ENCODE measurements at regions not wholly inside any gene's neighbourhood (a gene's known extent, or its start where the extent isn't known, plus 50 kb on each side); places are given as distances from the start of the nearest gene placed in this dataset.

DNA sequence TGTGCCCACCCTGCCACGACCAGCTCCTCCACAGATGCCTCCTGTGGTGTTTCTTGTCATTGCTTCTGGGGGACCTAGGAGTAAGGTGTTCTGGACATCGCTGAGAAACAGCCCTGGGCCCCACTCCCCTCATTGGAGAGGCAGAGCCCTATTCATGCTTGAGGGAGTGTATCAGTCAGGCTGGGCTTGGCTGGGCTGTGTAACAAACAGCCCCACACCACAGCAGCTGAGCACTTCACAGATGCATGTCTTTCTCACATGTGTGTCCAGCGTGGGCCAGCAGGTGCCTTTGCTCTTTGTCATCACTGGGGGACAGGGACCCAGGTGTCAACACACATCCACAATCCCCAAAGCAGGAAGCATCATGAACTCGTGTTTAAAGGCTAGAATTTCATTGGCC is 65.1 kb upstream of the FBRSL1 start:
- no peak for DNase-seq (ENCODE audit: low spot score)

DNA sequence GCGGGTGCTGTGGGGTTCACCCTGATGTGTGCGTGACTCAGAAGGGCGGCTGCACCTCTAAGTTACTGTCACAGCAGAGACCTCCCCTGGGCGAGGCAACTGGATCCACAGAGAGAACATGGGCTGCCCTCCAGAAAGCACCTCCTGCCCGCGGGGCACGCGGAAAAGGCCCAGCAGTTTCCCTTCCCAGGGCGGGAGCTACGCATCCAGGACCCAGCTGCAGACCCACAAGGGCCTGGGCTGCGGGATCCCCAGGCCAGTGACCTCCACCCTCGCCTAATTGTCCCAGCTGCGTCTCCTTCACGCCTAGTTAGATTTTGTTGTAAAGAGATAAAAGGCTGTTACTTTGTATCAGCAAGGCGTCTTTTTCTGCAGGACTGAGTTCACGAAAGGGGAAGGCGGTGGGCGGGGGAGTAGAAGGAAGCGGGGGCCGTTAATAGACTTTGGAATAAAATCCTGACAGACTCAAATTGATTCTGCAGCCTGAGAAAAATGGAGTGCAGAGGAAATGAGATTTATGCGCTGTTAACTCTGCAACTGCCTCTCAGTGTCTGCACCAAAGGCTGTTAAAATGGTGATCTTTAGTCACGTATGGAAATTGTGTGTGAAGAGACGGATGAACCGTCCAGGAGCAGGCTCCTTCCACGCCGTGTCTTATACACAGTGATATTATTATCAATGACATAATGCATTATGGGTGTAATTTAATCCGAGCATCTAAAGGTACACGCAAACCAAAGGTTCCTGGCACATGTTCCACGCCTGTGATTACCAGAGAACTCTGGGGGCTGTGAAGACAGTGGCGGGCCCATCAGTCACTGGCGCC is 65.9 kb upstream of the FBRSL1 start:
- no peak for DNase-seq (ENCODE audit: low spot score)

DNA sequence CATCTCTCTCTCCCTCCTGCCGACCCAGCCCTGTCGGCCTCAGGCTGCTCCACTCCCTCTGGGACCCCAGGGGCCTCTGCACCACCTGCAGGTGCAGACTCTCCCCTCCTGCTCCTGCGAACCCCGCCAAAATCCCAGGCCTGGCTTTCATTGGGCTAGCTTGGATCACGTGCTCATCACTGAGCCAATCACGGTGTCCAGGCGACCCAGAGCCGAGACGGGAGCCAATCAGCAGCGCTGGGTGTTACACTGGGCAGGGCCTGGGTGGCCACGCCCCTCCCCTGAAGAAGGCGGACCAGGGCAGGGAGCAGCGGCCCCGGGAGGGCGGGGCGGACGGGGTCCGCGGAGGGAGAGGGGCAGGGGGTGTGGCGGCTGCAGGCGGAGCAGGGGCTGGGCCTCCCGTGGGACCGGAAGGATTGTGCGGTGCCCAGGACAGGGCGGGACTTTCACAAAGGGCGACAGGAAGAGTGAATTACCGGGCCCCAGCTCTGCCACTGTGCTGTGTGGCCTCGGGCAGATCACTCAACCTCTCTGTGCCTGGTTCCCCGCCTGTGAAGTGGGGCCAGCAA is 66.6 kb upstream of the FBRSL1 start:
- no peak for DNase-seq (ENCODE audit: low spot score)

DNA sequence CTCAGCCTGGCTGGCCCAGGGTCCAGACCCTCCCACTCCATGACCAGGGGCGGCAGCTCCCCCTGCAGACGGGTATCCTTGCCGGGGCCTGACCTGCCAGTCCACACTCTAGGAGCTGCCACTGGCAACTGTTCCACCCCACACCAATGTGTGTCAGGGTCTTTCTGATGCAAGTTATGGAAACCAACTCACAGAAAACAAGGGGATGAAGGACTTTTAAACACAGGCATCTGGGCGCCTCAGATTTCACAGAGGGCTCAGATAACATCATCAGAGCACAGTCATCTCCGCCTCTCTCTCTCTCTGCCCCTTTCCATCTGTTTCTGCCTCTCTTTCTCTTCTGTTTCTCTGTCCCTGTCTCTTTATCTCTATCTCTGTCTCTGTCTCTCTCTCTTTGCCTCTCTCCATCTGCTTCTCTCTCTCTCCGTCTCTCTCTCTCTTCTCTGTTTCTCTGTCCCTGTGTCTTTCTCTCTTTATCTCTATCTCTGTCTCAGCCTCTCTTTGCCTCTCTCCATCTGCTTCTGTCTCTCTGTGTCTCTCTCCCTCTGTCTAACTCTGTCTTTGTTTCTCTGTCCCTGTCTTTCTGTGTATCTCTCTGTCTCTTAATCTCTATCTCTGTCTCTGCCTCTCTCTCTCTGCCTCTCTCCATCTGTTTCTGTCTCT is 67.4 kb upstream of the FBRSL1 start:
- no peak for DNase-seq (ENCODE audit: low spot score)

DNA sequence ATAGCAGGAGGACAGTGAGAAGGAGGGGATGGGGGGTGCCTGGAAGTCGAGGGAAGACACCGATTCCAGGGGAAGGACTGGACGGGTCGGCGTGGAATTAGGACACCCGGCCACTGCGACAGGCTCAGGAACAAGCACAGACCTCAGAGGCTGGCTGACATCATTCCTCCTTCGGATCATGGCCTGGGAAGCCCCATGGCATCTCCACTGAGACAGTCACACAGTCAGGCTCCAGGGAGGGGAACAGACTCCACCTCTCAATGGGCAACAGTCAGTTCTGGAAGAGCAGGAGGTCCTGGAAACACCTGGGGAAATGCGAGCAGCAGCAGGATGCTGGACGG is 67.9 kb upstream of the FBRSL1 start:
- no peak for DNase-seq (ENCODE audit: low spot score)

DNA sequence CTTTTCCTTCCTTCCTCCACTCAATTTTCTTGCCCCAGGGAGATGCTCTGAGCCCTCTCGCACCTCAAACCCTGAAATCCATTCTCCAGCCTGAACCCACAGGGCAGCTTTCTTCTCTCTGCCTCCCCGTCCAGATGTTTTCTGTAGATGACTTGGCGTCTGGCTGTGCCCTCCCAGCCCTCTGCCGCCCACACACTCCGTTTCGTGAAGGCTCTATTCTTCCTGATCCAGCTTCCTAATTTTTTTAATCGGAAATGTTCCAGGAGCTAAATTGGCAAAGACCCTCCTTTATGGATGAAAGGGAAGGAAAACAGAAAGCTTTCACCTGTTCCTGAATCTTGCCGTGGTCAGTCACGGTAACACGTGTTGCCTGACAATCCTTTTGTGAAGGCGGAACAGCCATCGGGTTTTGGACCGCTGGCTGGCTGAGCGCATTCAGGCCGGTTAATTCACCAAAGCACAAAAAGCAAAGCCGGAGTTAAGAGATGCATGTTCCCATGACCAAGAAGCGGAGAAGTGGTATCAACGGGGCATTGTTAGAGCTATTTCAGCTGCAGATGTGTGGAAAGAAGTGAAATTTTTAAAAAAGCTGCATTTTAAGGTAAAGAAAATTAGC is 70.2 kb upstream of the FBRSL1 start:
- no peak for DNase-seq (ENCODE audit: low spot score)

DNA sequence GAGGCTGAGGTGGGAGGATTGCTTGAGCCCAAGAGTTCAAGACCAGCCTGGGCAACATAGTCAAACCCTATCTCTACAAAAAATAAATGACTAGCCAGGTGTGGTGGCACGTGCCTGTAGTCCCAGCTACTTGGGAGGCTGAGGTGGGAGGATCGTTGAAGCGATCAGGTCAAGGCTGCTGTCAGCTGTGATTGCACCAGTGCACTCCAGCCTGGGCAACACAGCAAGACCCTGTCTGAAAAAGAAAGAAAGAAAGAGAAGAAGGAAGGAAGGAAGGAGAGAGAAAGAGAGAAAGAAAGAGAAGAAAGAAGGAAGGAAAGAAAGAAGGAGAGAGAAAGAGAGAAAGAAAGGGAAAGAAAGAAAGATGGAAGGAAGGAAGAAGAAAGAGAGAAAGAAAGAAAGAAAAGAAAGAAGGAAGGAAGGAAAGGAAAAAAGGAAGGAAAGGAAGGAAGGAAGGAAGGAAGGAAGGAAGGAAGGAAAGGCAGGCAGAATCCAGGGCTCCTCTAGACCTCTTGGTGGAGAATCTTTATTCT is 71.5 kb upstream of the FBRSL1 start:
- no peak for DNase-seq (ENCODE audit: low spot score)

DNA sequence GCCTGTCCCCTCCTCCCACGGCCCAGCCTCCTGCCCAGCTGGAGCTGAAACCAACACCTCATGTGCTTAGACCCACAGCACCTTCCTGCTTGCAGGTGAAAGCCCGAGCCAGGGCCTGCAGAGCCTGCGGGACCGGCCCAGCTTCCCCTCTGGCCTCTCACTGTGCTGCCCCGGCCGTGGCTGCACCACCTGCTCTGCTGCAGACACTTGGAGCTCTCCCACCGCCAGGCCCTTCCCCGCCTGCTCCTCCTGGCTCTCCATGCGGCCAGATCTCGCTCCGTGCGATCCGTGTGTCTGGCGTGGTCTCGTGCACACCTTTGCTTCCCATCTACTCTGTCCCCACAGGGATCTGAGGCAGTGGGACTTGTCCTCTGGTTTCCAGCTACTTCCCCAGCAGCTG is 72.2 kb upstream of the FBRSL1 start:
- DNase-seq (ENCODE audit: low spot score) = no peak

DNA sequence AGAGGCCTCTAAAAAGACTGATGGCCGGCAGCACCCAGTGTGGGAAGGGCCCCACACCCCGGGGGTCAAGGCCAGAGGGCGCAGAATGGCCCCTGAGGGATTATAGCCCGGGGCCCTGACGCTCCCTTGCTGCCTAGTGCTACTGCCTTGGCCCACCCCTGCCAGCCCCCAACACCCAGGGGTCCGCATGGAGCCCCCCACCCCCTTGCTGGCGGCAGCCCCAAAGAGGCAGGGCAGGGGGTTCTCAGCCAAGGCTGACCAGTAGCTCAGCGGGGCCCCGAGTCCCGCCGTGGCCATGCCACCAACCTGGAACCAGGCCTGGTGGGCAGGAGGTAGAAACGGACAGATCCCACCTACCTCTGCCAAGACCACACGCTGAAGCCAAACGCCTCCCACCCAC is 73.1 kb upstream of the FBRSL1 start:
- DNase-seq (ENCODE audit: low spot score) = no peak

DNA sequence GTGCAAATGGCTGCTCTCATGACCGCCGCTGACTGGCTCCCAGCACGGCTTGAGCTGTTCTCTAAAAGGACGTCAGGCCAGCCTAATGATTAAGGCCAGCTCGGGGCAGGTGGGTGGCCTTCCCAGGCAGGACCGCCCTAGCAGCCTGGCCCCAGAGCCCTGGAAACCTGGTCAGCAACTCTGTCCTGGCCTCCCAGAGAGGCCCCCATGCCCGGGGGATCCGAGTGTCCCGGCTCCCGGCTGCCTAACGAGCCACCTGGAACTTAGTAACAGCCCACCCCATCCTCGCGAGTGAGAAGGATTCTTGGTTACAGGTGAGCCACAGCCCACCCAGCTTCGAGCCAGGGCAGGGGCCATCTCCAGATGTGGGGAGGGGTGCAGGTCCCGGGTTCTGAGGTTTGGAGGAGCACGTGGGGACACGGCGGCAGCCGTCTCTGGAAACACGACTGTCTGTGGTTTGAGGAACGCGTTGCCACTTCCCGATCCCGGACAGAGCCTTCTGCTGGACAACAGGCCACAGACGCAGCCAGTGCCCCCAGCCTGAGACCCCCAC is 73.8 kb upstream of the FBRSL1 start:
- DNase-seq (ENCODE audit: low spot score) = no peak

DNA sequence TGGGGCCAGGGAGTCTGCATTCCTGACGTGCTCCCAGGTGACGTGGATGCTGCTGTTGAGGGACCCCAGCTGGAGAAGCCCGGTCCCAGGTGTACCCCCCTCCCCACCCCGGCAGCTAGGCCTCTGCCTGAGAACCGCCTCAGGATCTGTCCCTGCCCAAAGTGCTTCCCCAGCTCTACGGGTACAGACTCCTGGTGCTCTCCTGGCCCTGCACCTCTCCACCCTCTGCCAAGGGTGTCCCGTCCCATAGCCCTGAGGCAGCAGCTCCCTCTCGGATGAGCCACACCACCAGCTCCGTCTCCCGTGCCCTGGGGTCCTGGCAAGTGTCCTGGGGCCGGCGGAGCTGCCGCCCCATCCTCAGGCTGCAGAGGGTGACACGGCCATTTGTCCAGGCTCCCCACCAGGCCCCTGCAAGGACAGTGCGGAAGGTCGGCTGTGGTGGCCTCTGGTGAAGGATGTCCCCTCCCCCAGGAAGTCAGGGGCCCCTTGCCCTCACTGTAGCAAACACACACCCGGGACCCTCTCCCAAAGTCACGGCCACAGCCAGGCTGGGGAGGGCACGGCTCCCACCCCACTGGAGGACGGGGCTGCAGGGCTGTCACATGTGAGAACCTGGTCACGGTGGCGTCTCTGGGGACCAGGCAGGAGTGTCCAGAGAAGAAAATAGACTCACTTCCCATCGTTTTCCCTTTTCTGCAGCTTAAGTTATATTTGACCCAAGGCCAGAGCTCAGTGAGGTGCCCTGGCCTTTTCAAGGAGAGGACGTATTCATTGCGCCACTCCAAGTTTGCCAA is 74.4 kb upstream of the FBRSL1 start:
- no peak for DNase-seq (ENCODE audit: low spot score)

DNA sequence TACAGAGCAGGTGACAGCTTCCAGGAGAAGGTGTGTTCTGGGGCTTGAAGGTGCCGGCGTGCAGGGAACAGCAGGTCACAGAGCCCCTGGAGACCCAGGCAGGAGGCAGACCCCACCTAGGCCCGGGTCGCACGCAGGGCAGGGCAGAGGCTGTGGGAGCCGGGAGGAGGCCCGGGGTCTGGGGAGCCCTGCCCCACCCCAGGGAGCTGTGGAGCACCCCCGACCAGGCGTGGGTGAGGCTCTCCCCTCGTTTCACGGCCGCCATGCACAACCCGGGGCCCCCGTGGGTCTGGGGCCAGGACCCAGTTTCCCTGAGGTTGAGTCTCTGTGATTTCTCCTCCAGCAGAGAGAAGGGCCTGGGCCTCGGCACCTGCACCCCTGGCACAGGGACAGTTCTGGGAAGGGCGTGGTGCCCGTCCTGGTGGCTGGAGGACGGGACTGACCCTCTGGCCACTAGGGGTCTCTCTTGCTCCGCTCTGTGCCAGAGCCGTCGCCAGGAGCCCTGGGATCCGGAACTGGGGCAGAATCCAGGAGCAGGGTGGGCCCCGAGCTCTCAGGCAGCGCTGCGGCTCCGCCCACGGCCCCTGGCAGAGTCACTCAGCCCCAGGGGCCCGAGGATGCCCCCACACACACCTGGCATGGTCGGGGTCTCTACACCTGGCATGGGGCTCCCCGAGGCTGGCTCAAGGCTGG is 75.2 kb upstream of the FBRSL1 start:
- peak; percentile 79 for DNase-seq (ENCODE audit: low spot score)

DNA sequence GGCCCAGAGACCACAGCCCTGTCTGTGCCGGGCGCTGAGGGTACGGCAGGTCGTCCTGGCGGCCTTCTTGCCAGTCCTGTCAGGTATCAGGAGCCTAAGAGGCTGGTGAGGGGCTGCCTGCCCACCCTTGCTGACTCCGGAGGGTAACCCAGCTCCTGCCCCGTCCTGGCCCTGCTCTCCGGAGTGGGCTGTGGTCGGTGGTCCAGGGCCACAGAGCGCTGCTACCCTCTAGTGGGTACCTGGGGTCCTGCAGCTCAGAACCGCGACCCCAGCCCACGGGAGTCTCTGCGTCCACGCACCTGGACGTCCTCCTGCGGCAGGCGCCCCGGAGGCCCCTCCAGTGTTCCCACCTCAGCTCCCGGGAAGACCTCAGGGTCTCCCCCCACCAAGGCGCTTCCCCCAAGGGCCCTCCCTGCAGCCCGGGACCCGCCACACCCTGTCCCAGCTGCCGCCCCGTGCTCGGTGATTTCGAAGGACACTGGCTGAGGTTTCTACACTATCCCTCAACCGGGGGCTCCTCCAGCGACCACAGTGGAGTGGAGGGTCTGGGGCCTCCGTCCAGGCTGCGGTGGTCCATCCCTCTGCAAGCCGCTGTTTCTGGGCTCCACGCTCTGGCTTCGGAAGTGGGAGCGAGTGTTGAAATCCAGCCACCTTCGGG is 75.9 kb upstream of the FBRSL1 start:
- no peak for DNase-seq (ENCODE audit: low spot score)

DNA sequence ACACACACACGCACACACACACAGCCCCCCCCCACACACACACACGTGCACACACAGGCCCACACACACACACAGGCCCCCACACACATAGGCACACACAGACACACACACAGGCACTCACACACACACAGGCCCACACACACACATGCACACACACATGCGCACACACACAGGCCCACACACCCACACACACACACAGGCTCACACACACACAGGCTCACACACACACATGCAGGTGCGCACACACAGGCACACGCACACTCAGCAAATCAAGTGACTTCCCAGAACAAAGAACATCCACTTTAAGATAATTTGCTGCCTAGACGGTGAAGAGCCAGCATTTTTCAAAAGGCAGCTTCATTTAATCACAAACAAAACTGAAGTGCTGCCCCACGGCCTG is 78.5 kb upstream of the FBRSL1 start:
- no peak for DNase-seq (ENCODE audit: low spot score)

DNA sequence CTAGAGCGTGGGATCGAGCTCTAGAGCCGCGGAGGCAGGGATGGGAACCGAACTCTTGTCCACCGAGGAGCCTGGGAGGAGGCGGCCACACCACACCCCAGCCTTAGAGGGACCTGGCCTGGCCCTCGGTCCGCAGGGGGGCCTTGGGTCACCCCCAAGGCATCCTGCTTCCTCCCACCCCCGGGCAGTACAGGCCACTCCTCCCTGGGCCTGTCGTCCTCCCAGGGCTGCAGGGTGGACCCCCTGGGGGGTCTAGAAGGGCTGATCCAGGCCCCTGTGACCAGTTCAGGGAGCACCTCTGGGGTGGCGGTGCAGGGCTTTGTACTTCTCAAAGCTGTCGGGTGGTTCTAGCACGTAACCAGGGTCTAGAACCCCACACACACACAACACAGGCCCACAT is 79.1 kb upstream of the FBRSL1 start:
- DNase-seq (ENCODE audit: low spot score) = no peak

DNA sequence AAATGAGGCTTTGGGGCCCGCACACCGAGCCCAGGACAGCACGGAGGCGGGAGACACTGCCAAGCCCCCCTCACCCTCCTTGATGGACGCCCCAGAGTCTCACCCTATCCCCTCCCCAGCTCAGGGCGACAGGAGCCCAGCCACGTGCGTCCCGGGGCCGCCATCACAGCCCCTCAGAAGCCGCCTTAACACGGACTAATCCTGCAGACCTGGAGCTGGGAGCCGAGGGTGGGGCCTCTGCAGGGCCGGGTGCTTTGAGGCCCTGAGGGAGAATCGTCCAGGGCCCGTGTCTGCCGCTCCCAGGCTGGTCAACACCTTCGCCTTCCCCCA is 79.7 kb upstream of the FBRSL1 start:
- no peak for DNase-seq (ENCODE audit: low spot score)

DNA sequence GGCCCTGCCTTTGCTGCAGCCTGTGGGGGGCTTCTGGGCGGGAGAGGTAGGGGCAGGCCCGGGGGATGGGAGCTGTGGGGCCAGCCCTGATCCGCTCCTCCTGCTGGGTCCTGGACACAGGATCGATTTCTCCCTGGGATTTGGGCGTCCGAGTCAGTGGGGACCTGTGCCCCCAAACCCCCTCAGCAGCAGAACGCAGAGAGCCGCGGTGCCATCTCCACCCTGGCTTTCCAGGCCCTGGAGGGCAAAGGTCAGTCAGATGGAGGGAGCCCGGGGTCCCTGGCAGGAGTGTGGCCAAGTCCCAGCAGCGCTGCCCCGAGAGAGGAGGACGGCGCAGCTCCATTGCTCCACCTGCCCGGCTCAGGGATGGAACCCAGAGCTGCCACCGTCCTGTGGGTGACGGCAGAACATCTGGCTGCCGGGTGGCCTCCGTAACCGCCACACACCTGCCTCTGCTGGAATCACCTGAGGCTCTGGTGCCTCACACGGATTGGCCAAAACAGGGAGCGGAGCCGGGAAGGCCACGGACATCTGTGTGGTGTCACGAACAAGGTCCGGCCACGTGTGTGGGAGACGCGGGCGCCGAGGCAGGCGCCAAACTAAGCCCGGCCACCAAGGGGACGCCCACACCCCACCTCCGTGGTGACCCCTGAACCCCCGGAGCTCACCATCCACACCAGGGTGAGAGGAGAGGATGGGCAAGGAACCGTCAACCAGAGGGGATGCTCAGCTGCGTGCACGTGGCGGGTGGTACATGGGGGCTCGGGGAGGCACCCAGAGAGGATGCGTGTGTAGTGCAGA is 80.3 kb upstream of the FBRSL1 start:
- no peak for DNase-seq (ENCODE audit: low spot score)

DNA sequence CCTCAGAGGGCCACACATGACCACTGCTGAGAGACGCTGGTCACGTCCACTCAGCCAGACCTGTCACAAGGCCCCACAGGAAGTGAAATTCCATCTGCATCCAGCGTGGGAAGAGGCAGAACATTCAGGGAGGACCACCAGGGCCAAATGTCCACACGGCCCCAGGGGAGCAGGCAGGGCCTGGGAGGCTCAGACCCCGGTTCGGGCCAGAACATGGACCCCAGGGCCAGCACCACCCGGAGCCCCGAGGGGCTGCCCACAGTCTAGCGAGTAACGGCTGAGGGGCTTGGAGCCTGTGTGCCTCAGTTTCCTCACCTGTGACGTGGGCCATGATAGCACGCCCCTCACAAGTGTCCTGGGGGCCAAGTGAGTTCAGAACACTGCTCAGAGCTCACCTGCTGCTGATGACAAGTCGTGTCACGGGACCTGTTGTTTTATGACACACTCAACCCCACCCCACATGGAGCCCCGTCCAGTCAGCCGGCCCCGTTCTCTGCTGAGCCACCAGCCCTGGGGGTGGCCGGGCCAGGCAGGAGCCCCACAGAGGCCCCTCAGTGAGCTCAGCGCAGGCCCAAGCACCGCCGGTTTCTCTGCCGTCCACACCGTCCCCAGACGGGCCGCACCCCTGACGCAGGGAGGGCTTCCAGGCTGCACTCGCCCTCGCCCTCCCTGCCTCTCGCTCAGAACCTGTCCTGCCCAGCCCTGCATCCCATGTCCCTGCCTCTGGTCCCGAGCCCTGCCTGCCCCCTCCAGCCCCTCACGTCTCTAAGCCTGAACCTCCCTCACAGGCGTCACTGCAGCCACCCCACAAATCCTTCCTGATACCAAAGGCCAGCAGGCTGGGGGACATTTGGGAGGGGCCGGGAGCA is 79.5 kb upstream of the GALNT9 start:
- no peak for DNase-seq (ENCODE audit: low spot score)

DNA sequence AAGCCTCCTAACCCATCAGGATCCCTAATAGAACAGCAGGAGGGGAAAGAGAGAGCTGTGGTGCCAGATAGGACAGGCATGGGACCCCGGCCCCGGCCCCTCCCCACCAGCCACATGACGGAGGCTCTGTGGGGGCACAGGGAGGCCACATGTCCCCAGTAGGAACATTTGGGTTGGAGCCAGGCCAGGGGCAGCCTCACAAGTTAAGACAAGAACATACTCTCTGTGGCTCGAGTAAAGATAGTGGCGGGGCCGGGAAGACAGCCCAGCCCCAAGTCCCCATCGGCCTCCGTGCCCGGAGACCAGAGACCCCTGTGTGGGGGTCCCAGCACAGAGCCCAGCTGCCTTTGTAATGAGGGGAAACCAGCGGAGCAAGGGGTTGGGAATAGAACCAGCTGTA is 78.6 kb upstream of the GALNT9 start:
- no peak for DNase-seq (ENCODE audit: low spot score)

Measured in RKO (cell line).